Mammary epithelial cell (primary cell): ENCODE measurements at regions not wholly inside any gene's neighbourhood (a gene's known extent, or its start where the extent isn't known, plus 50 kb on each side); places are given as distances from the start of the nearest gene placed in this dataset.

Experiments
- EZH2 ChIP-seq: IDR thresholded peaks from 2 replicates; pipeline ENCODE4 v1.6.1; 2012; ENCODE audit warnings: low read length, inconsistent platforms, borderline replicate concordance
- TF ChIP-seq, protein P1 (sequence below), 2 donors: IDR thresholded peaks in 1 of 2; conservative IDR thresholded peaks in 1 of 2; 2 replicates each; pipeline ENCODE4 v1.5.1; 2011 to 2012; ENCODE audit warnings: inconsistent platforms in 2 of 2, low read length in 2 of 2, mild to moderate bottlenecking in 2 of 2, control low read depth in 1 of 2, low read depth in 1 of 2; ENCODE audit not compliant: insufficient read depth in 1 of 2; ENCODE audit errors: extremely low read depth in 1 of 2

DNA sequence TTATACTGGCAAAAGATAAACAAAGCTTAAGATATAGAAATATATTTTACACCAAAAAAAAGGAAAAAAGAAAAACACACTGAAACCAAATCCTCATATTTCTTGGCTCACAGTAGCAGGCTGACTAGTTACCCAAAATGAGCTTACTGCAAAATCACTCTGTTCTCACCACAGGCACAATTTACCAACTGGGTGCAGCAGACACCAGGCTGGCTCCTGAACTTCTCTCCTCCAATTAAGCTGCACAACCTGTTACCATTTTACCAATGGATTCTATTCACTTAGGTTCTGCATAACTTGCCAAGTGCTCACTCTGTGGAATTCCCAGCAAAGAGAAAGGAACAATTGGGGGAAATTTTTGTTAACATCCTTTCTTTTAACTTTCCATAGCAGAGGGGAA is 679.3 kb downstream of the ZEB2 start:
- TF ChIP-seq, protein P1, sequence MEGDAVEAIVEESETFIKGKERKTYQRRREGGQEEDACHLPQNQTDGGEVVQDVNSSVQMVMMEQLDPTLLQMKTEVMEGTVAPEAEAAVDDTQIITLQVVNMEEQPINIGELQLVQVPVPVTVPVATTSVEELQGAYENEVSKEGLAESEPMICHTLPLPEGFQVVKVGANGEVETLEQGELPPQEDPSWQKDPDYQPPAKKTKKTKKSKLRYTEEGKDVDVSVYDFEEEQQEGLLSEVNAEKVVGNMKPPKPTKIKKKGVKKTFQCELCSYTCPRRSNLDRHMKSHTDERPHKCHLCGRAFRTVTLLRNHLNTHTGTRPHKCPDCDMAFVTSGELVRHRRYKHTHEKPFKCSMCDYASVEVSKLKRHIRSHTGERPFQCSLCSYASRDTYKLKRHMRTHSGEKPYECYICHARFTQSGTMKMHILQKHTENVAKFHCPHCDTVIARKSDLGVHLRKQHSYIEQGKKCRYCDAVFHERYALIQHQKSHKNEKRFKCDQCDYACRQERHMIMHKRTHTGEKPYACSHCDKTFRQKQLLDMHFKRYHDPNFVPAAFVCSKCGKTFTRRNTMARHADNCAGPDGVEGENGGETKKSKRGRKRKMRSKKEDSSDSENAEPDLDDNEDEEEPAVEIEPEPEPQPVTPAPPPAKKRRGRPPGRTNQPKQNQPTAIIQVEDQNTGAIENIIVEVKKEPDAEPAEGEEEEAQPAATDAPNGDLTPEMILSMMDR (conservative IDR thresholded peaks at IDR 0.05 in 1 of 2, IDR thresholded peaks at IDR 0.05 in 1 of 2; ENCODE audit: extremely low read depth in 1 of 2, insufficient read depth in 1 of 2, low read depth in 1 of 2, low read length in 2 of 2) = no peak
- TF ChIP-seq EZH2 = no peak
